GM18520 (cell line): ENCODE measurements at regions not wholly inside any gene's neighbourhood (a gene's known extent, or its start where the extent isn't known, plus 50 kb on each side); places are given as distances from the start of the nearest gene placed in this dataset.

Experiments used
- ATAC-seq: cut with Tn5 transposase; IDR thresholded peaks from one replicate; pipeline ENCODE4 v1.9.1; 2021; ENCODE audit not compliant: unreplicated experiment

GRCh38 chr9:120294003-120294402 is 286.0 kb downstream of the CDK5RAP2 start:
- no peak for ATAC-seq

GRCh38 chr9:120292606-120293005 is 287.4 kb downstream of the CDK5RAP2 start:
- ATAC-seq = no peak

- no peak for ATAC-seq
Observed at GRCh38 chr9:120291050-120291449, 288.9 kb downstream of the CDK5RAP2 start.

- no peak for ATAC-seq
Observed at GRCh38 chr9:120289990-120290975, 289.7 kb downstream of the CDK5RAP2 start.

GRCh38 chr9:120289098-120289497 is 290.9 kb downstream of the CDK5RAP2 start:
- ATAC-seq = no peak

- ATAC-seq = no peak
Observed at GRCh38 chr9:120286530-120286929, 293.4 kb downstream of the CDK5RAP2 start.

- no peak for ATAC-seq
Observed at GRCh38 chr9:120284821-120285220, 295.1 kb downstream of the CDK5RAP2 start.

- ATAC-seq = no peak
Observed at GRCh38 chr9:120281665-120282064, 298.3 kb downstream of the CDK5RAP2 start.

GRCh38 chr9:120267929-120268328 is 312.0 kb downstream of the CDK5RAP2 start:
- ATAC-seq = no peak

- ATAC-seq = no peak
Observed at GRCh38 chr9:120265791-120266190, 314.2 kb downstream of the CDK5RAP2 start.

- no peak for ATAC-seq
Observed at GRCh38 chr9:120264528-120264927, 315.4 kb downstream of the CDK5RAP2 start.

GRCh38 chr9:120263836-120264235 is 316.1 kb downstream of the CDK5RAP2 start:
- ATAC-seq = no peak

- no peak for ATAC-seq
Observed at GRCh38 chr9:120261419-120261818, 318.5 kb downstream of the CDK5RAP2 start.

GRCh38 chr9:120259100-120259499 is 320.9 kb downstream of the CDK5RAP2 start:
- ATAC-seq = no peak

GRCh38 chr9:120258096-120258495 is 321.9 kb downstream of the CDK5RAP2 start:
- ATAC-seq = no peak

GRCh38 chr9:120257483-120257882 is 322.5 kb downstream of the CDK5RAP2 start:
- no peak for ATAC-seq

- ATAC-seq = no peak
Observed at GRCh38 chr9:120256146-120256545, 323.8 kb downstream of the CDK5RAP2 start.

- no peak for ATAC-seq
Observed at GRCh38 chr9:120252248-120252647, 327.7 kb downstream of the CDK5RAP2 start.

- ATAC-seq = no peak
Observed at GRCh38 chr9:120242116-120242811, 337.7 kb downstream of the CDK5RAP2 start.

GRCh38 chr9:120236596-120236995 is 343.4 kb downstream of the CDK5RAP2 start:
- ATAC-seq = no peak

GRCh38 chr9:120235081-120235480 is 344.9 kb downstream of the CDK5RAP2 start:
- no peak for ATAC-seq

GRCh38 chr9:120230227-120230626 is 349.7 kb downstream of the CDK5RAP2 start:
- no peak for ATAC-seq
